Amygdala (tissue), 56 donors: ENCODE measurements at regions not wholly inside any gene's neighbourhood (a gene's known extent, or its start where the extent isn't known, plus 50 kb on each side); places are given as distances from the start of the nearest gene placed in this dataset.
"Not testable (repeated sequence)": the region's sequence is repeated elsewhere in the genome, so short reads cannot be mapped to it uniquely, and the experiment has no call there.

Experiments
- DNase-seq, 56 donors: peaks; one replicate each; lab custom pipeline; 2025; lab: John Stamatoyannopoulos, UW

GRCh38 chr5:27130587-27130986, 92.2 kb upstream of the CDH9 start:
- no peak for DNase-seq

GRCh38 chr5:27129926-27130325, 91.5 kb upstream of the CDH9 start:
- DNase-seq: no peak

- DNase-seq: no peak
Observed at GRCh38 chr5:27125856-27126255, 87.5 kb upstream of the CDH9 start.

- no peak for DNase-seq
Observed at GRCh38 chr5:27124590-27124989, 86.2 kb upstream of the CDH9 start.

GRCh38 chr5:27119736-27120321, 81.4 kb upstream of the CDH9 start:
- not testable (repeated sequence) for DNase-seq

- DNase-seq: no peak
Observed at GRCh38 chr5:27103486-27103885, 65.1 kb upstream of the CDH9 start.

GRCh38 chr5:27095761-27096160, 57.4 kb upstream of the CDH9 start:
- DNase-seq: not testable (repeated sequence)

- DNase-seq: no peak
Observed at GRCh38 chr5:27093279-27093678, 54.9 kb upstream of the CDH9 start.

- no peak for DNase-seq
Observed at GRCh38 chr5:27091858-27092257, 53.5 kb upstream of the CDH9 start.

GRCh38 chr5:27088822-27089221, 50.4 kb upstream of the CDH9 start:
- not testable (repeated sequence) for DNase-seq
